Effector memory CD8-positive, alpha-beta T cell (primary cell): ENCODE measurements at regions not wholly inside any gene's neighbourhood (a gene's known extent, or its start where the extent isn't known, plus 50 kb on each side); places are given as distances from the start of the nearest gene placed in this dataset.

Source experiments
- ATAC-seq: fragments of 150-1000 bp; cut with Tn5 transposase; replicated peaks from 2 replicates; pipeline ENCODE4 v1.10.0; 2021; ENCODE audit warnings: mild to moderate bottlenecking, moderate library complexity
- DNase-seq, 3 experiments: peaks; one replicate each; pipeline ENCODE4 v3.0.0; 2021
- H3K27ac Mint-ChIP-seq, 2 donors: one replicate each; pipeline ENCODE4 v1.8.0; 2022; ENCODE audit warnings: mild to moderate bottlenecking in 2 of 2, mixed read lengths in 2 of 2, moderate library complexity in 2 of 2
- H3K27me3 Mint-ChIP-seq, 2 donors: one replicate each; pipeline ENCODE4 v1.8.0; 2022; ENCODE audit warnings: mixed read lengths in 2 of 2
- H3K36me3 Mint-ChIP-seq: one replicate; pipeline ENCODE4 v1.8.0; 2022; ENCODE audit warnings: mild to moderate bottlenecking, moderate library complexity, mixed read lengths; ENCODE audit not compliant: insufficient read depth
- H3K4me1 Mint-ChIP-seq, 2 donors: one replicate each; pipeline ENCODE4 v1.8.0; 2022; ENCODE audit warnings: low read depth in 2 of 2, mixed read lengths in 2 of 2
- H3K4me3 Mint-ChIP-seq, 2 donors: one replicate each; pipeline ENCODE4 v1.8.0; 2022; ENCODE audit warnings: mild to moderate bottlenecking in 2 of 2, mixed read lengths in 2 of 2, moderate library complexity in 2 of 2
- H3K9me3 Mint-ChIP-seq, 2 donors: one replicate each; pipeline ENCODE4 v1.8.0; 2022; ENCODE audit warnings: mixed read lengths in 2 of 2

DNA sequence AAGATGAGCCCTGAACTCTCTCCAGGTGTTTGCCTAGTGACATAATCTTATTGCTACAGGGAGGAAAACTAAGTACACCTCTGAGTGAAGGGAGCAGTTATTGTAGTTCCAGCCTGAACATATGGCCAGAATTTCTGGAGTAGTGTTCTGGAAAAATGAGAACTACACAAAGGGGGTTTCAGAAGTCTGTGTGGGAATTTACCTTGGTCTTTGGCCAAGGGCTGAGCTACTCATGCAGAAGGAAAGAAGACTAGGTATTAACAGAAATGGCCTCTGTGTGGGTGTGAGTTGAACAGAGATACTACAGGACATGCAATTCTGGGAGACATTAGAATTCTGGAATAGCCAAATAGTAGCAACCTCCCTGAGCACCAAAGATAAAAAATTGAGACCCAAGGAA lies 1009.7 kb upstream of the GJE1 start:
- ATAC-seq (no peak), DNase-seq (no peak)
- Mint-ChIP-seq H3K27me3 (peaks cover 6 to 18% of the 10 kb centered on the region in 2 donors), H3K4me3 (no peak overlapping the region), H3K4me1 (no peaks in the 10 kb centered on the region), H3K9me3 (no peaks in the 10 kb centered on the region), H3K27ac (no peak overlapping the region), H3K36me3 (no peaks in the 10 kb centered on the region)

DNA sequence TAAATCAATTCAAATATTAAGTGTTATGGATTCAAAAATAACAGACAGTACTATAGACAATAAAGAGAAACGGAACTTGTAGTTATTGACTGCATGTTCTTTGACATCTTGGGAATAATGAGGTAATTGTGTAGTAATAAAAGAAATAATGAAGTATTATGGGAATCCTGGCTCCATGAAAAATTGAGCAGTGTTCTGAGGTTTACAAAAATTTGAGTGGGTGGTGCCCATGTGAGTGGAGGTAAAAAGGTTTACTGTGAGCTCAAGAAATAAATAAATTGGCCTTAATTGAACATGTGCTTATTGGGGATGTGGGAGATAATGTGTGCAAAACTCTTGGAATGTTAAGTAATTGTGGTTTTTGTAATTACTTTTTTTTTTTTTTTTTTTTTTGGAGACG lies 1013.7 kb upstream of the GJE1 start:
- Mint-ChIP-seq H3K36me3 (no peaks in the 10 kb centered on the region), H3K9me3 (no peaks in the 10 kb centered on the region), H3K27ac (no peak overlapping the region), H3K4me3 (no peak overlapping the region), H3K27me3 (peaks cover 6 to 13% of the 10 kb centered on the region in 2 donors), H3K4me1 (no peaks in the 10 kb centered on the region)
- ATAC-seq, result no peak
- DNase-seq, result no peak

- Mint-ChIP-seq H3K27me3 (peaks cover 9 to 11% of the 10 kb centered on the region in 2 donors), H3K4me3 (no peak overlapping the region), H3K4me1 (no peaks in the 10 kb centered on the region), H3K27ac (no peak overlapping the region), H3K36me3 (no peaks in the 10 kb centered on the region), H3K9me3 (no peaks in the 10 kb centered on the region)
- DNase-seq (no peak), ATAC-seq (no peak)
These were observed 1014.9 kb upstream of the GJE1 start for GRCh38 chr6:141117874-141118273.

DNA sequence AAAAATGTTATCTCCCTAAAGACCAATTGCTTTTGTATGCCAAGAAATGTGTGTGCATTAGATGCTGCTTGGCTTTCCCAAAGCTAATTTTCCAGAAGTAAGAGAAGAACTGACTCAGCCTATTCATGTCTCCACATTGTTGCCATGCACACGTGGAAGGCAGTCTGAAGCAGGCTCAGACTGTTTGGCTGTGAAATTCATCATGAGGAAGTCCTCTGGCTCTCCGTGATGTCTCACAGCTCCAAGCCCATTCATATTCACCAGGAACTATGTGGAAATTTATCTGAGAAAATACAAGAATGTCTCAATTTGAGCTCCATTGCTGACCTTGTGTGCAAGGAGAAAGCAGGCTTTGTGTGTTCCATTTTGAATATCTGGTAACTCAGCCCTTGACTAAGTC lies 1022.2 kb upstream of the GJE1 start:
- Mint-ChIP-seq H3K4me1 (no peaks in the 10 kb centered on the region), H3K36me3 (no peaks in the 10 kb centered on the region), H3K9me3 (no peaks in the 10 kb centered on the region), H3K27ac (no peak overlapping the region), H3K27me3 (peaks cover 0 to 5% of the 10 kb centered on the region in 2 donors), H3K4me3 (no peak overlapping the region)
- DNase-seq (no peak), ATAC-seq (no peak)

GRCh38 chr6:141107591-141108160 lies 1025.0 kb upstream of the GJE1 start:
- H3K9me3 Mint-ChIP-seq, result no peaks in the 10 kb centered on the region
- DNase-seq (no peak), ATAC-seq (no peak)
- no peaks in the 10 kb centered on the region for H3K27me3 Mint-ChIP-seq
- H3K36me3 Mint-ChIP-seq, result no peaks in the 10 kb centered on the region
- H3K27ac Mint-ChIP-seq, result no peak overlapping the region
- no peak overlapping the region for H3K4me3 Mint-ChIP-seq
- H3K4me1 Mint-ChIP-seq, result no peaks in the 10 kb centered on the region

DNA sequence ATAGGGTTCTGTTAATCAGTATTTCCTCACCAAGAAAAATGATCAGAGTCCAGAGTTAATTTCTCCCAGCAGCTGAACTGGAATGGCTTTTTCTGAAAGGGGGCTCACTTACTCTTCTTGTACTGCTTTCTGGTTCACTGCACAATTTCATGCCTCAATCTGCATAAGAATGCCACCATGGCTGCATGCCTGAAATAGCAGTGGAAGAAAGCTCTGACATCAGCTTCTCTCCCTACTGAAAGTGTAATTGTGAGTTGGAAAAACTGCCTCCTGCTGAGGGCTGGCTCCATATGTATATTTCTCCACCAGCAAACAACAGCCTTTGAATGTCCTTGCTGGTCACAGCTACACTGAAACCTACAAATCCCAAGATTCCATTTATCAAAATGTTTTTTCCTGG lies 1027.2 kb upstream of the GJE1 start:
- ATAC-seq, result no peak
- H3K27me3 Mint-ChIP-seq, result peaks cover 0 to 4% of the 10 kb centered on the region in 2 donors

DNA sequence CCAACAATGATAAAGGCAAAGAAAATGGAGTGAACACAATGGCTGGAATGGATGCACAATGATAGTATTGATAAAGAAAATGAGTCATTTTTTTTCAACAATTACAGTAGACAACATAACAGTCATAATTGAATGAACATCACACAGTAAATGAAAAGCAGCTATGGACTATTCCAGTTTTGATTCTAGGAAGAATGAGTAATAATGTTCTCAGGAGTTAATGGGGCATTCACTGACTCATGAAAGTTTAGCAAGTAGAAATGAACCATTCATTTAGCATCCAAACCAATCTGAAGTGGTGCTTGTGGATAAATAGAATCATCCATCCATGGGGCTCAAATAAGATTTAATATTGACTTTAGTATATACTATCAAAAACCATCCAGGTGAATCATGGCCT lies 1029.5 kb upstream of the GJE1 start:
- no peak overlapping the region for H3K27ac Mint-ChIP-seq
- no peaks in the 10 kb centered on the region for H3K36me3 Mint-ChIP-seq
- ATAC-seq (no peak), DNase-seq (no peak)
- H3K4me3 Mint-ChIP-seq, result no peak overlapping the region
- peaks cover 16 to 17% of the 10 kb centered on the region in 2 donors for H3K27me3 Mint-ChIP-seq
- H3K9me3 Mint-ChIP-seq, result no peaks in the 10 kb centered on the region
- no peaks in the 10 kb centered on the region for H3K4me1 Mint-ChIP-seq

More for the DNA sequence above, 1027.2 kb upstream of the GJE1 start:
- no peak overlapping the region for H3K4me3 Mint-ChIP-seq
- no peak overlapping the region for H3K27ac Mint-ChIP-seq
- no peaks in the 10 kb centered on the region for H3K4me1 Mint-ChIP-seq
- DNase-seq, result no peak
- H3K9me3 Mint-ChIP-seq, result no peaks in the 10 kb centered on the region
- no peaks in the 10 kb centered on the region for H3K36me3 Mint-ChIP-seq

DNA sequence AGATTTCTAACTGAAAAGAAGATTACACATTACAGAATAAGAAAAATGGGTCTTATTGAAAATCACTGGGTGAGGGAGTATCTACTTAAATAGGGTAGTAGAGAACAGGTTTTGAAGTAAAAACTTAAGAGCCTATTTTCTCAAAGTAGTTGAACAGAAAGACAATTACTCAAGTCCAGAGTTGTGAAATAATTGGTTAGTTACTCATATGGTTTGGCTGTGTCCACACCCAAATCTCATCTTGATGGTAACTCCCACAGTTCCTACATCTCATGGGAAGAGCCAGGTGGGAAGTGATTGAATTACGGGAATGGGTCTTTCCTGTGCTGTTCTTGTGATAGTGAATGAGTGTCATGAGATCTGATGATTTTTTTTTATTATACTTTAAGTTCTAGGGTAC lies 1035.3 kb upstream of the GJE1 start:
- ATAC-seq, result no peak
- no peak overlapping the region for H3K4me3 Mint-ChIP-seq
- H3K9me3 Mint-ChIP-seq, result no peaks in the 10 kb centered on the region
- peaks cover 16 to 32% of the 10 kb centered on the region in 2 donors for H3K27me3 Mint-ChIP-seq
- H3K27ac Mint-ChIP-seq, result no peak overlapping the region
- no peaks in the 10 kb centered on the region for H3K36me3 Mint-ChIP-seq
- no peak for DNase-seq
- no peaks in the 10 kb centered on the region for H3K4me1 Mint-ChIP-seq

- DNase-seq (no peak), ATAC-seq (no peak)
- Mint-ChIP-seq H3K4me1 (no peaks in the 10 kb centered on the region), H3K27me3 (peaks cover 10 to 32% of the 10 kb centered on the region in 2 donors), H3K27ac (no peak overlapping the region), H3K36me3 (no peaks in the 10 kb centered on the region), H3K4me3 (no peak overlapping the region), H3K9me3 (no peaks in the 10 kb centered on the region)
These were observed 1037.4 kb upstream of the GJE1 start for GRCh38 chr6:141095308-141095707.

DNA sequence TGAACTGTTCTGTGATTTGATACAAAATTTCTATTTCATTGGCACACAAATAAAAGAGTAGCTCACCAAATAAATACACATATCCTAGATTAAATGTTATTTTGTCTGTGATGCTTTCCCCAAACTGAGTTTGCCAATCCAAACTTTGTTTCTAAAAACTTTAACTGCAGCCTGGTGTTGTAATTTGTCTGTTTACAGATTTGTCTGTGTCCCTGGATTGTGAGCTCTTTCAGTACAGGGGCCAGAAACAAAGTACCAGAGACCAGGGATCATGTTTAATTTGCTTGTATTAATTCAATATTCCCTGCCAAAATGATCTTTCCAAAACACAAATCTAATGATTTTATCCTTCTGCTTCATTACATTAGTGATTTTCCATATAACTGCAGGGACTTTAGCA lies 1044.6 kb upstream of the GJE1 start:
- no peaks in the 10 kb centered on the region for H3K27me3 Mint-ChIP-seq
- no peaks in the 10 kb centered on the region for H3K36me3 Mint-ChIP-seq
- ATAC-seq (no peak), DNase-seq (no peak)
- H3K9me3 Mint-ChIP-seq, result no peaks in the 10 kb centered on the region
- H3K4me1 Mint-ChIP-seq, result no peaks in the 10 kb centered on the region
- no peak overlapping the region for H3K27ac Mint-ChIP-seq
- H3K4me3 Mint-ChIP-seq, result no peak overlapping the region

- no peak overlapping the region for H3K4me3 Mint-ChIP-seq
- ATAC-seq, result no peak
These were observed 1055.1 kb upstream of the GJE1 start for GRCh38 chr6:141077355-141078333.

GRCh38 chr6:141057761-141058160 lies 1075.0 kb upstream of the GJE1 start:
- Mint-ChIP-seq H3K36me3 (no peaks in the 10 kb centered on the region), H3K27me3 (no peaks in the 10 kb centered on the region), H3K9me3 (no peaks in the 10 kb centered on the region), H3K27ac (no peak overlapping the region), H3K4me1 (no peaks in the 10 kb centered on the region), H3K4me3 (no peak overlapping the region)
- no peak for ATAC-seq
- no peak for DNase-seq

More at GRCh38 chr6:141077355-141078333, 1055.1 kb upstream of the GJE1 start:
- no peak overlapping the region for H3K27ac Mint-ChIP-seq
- H3K27me3 Mint-ChIP-seq, result peaks cover 14 to 27% of the 10 kb centered on the region in 2 donors
- no peaks in the 10 kb centered on the region for H3K4me1 Mint-ChIP-seq
- no peaks in the 10 kb centered on the region for H3K9me3 Mint-ChIP-seq
- no peak for DNase-seq
- H3K36me3 Mint-ChIP-seq, result no peaks in the 10 kb centered on the region

GRCh38 chr6:141056945-141057625 lies 1075.6 kb upstream of the GJE1 start:
- no peaks in the 10 kb centered on the region for H3K4me1 Mint-ChIP-seq
- H3K27ac Mint-ChIP-seq, result no peak overlapping the region
- no peaks in the 10 kb centered on the region for H3K27me3 Mint-ChIP-seq
- DNase-seq, result no peak
- ATAC-seq, result no peak
- no peaks in the 10 kb centered on the region for H3K36me3 Mint-ChIP-seq
- H3K9me3 Mint-ChIP-seq, result no peaks in the 10 kb centered on the region
- H3K4me3 Mint-ChIP-seq, result no peak overlapping the region
